HG03103 (cell line): ENCODE measurements at regions not wholly inside any gene's neighbourhood (a gene's known extent, or its start where the extent isn't known, plus 50 kb on each side); places are given as distances from the start of the nearest gene placed in this dataset.
A peak's percentile ranks its signal among the peaks of the same experiment; 100 is the strongest.

ENCODE experiments used
- ATAC-seq: cut with Tn5 transposase; IDR thresholded peaks from one replicate; pipeline ENCODE4 v1.9.1; 2021; ENCODE audit warnings: low read depth; ENCODE audit not compliant: unreplicated experiment

GRCh38 chr9:27625751-27626150, 52.5 kb upstream of the C9orf72 start:
- ATAC-seq: no peak

- no peak for ATAC-seq
These were observed 53.2 kb upstream of the C9orf72 start for GRCh38 chr9:27626244-27627187.

GRCh38 chr9:27627188-27627564, 53.9 kb upstream of the C9orf72 start:
- ATAC-seq: no peak

GRCh38 chr9:27628311-27628710, 55.0 kb upstream of the C9orf72 start:
- no peak for ATAC-seq

GRCh38 chr9:27629425-27629824, 56.1 kb upstream of the C9orf72 start:
- no peak for ATAC-seq

- ATAC-seq: no peak
These were observed 59.0 kb upstream of the C9orf72 start for GRCh38 chr9:27632254-27632653.

GRCh38 chr9:27633764-27634163, 60.5 kb upstream of the C9orf72 start:
- ATAC-seq: no peak

GRCh38 chr9:27634879-27635278, 61.6 kb upstream of the C9orf72 start:
- peak; percentile 75 for ATAC-seq

GRCh38 chr9:27638716-27639115, 65.4 kb upstream of the C9orf72 start:
- ATAC-seq: no peak

GRCh38 chr9:27645161-27645840, 72.0 kb upstream of the C9orf72 start:
- no peak for ATAC-seq

- no peak for ATAC-seq
These were observed 80.0 kb upstream of the C9orf72 start for GRCh38 chr9:27653246-27653645.

GRCh38 chr9:27653957-27654356, 80.7 kb upstream of the C9orf72 start:
- ATAC-seq: no peak

- ATAC-seq: no peak
These were observed 81.5 kb upstream of the C9orf72 start for GRCh38 chr9:27654629-27655285.

- ATAC-seq: no peak
These were observed 82.2 kb upstream of the C9orf72 start for GRCh38 chr9:27655441-27655840.

GRCh38 chr9:27659001-27659400, 85.7 kb upstream of the C9orf72 start:
- no peak for ATAC-seq

GRCh38 chr9:27659571-27659970, 86.3 kb upstream of the C9orf72 start:
- ATAC-seq: no peak

GRCh38 chr9:27660148-27660547, 86.9 kb upstream of the C9orf72 start:
- no peak for ATAC-seq

- ATAC-seq: no peak
These were observed 90.2 kb upstream of the C9orf72 start for GRCh38 chr9:27663526-27663925.

- ATAC-seq: no peak
These were observed 91.0 kb upstream of the C9orf72 start for GRCh38 chr9:27664121-27664779.

GRCh38 chr9:27665136-27665535, 91.9 kb upstream of the C9orf72 start:
- no peak for ATAC-seq

- no peak for ATAC-seq
These were observed 95.0 kb upstream of the C9orf72 start for GRCh38 chr9:27668280-27668679.
